Neural progenitor cell (in vitro differentiated cells): ENCODE measurements at regions not wholly inside any gene's neighbourhood (a gene's known extent, or its start where the extent isn't known, plus 50 kb on each side); places are given as distances from the start of the nearest gene placed in this dataset.

ENCODE experiments used
- CTCF ChIP-seq: fragments of 200-600 bp; sonication (generic); IDR thresholded peaks from 2 replicates; pipeline ENCODE4 v1.5.1; 2017; ENCODE audit warnings: antibody characterized with exemption, mild to moderate bottlenecking
- EZH2 ChIP-seq: fragments of 200-600 bp; sonication (generic); IDR thresholded peaks from 2 replicates; pipeline ENCODE4 v1.6.1; 2017; ENCODE audit warnings: antibody characterized with exemption, mild to moderate bottlenecking, moderate library complexity
- EZH2phosphoT487 ChIP-seq: fragments of 200-600 bp; sonication (generic); IDR thresholded peaks from 2 replicates; pipeline ENCODE4 v1.6.1; 2017; ENCODE audit warnings: antibody characterized with exemption

GRCh38 chrX:122268353-122268752 is 915.7 kb upstream of the GRIA3 start:
- TF ChIP-seq EZH2phosphoT487 (no peak), CTCF (no peak), EZH2 (no peak)
